Upper lobe of left lung (tissue), 4 donors: ENCODE measurements at regions not wholly inside any gene's neighbourhood (a gene's known extent, or its start where the extent isn't known, plus 50 kb on each side); places are given as distances from the start of the nearest gene placed in this dataset.

Experiments used
- CTCF ChIP-seq, 6 experiments: fragments of 450-650 bp in 4 of 6; fragments of 200-600 bp in 2 of 6; sonication (generic) in 2 of 6; IDR thresholded peaks; one replicate each; pipeline ENCODE4 v1.5.1; 2016 to 2019; ENCODE audit warnings: antibody characterized with exemption in 6 of 6
- POLR2A ChIP-seq, 4 donors: fragments of 450-650 bp; IDR thresholded peaks; one replicate each; pipeline ENCODE4 v1.5.1; 2016 to 2017; ENCODE audit warnings: antibody characterized with exemption in 4 of 4, mild to moderate bottlenecking in 2 of 4
- POLR2AphosphoS5 ChIP-seq, 2 donors: sonication (generic); formaldehyde crosslinking; IDR thresholded peaks; one replicate each; pipeline ENCODE4 v1.5.1; 2017; ENCODE audit warnings: antibody characterized with exemption in 2 of 2

GRCh38 chrX:124462931-124463330, 116.6 kb downstream of the SH2D1A start:
- TF ChIP-seq CTCF (IDR thresholded peaks at IDR 0.05), result no peak
- no peak for TF ChIP-seq POLR2A (IDR thresholded peaks at IDR 0.05)
- no peak for TF ChIP-seq POLR2AphosphoS5 (IDR thresholded peaks at IDR 0.05)
